Neural progenitor cell (in vitro differentiated cells): ENCODE measurements at regions not wholly inside any gene's neighbourhood (a gene's known extent, or its start where the extent isn't known, plus 50 kb on each side); places are given as distances from the start of the nearest gene placed in this dataset.

Experiments used
- EZH2 ChIP-seq: fragments of 200-600 bp; sonication (generic); IDR thresholded peaks from 2 replicates; pipeline ENCODE4 v1.6.1; 2017; ENCODE audit warnings: antibody characterized with exemption, mild to moderate bottlenecking, moderate library complexity
- EZH2phosphoT487 ChIP-seq: fragments of 200-600 bp; sonication (generic); IDR thresholded peaks from 2 replicates; pipeline ENCODE4 v1.6.1; 2017; ENCODE audit warnings: antibody characterized with exemption
- TF ChIP-seq, protein P1 (sequence below): fragments of 200-600 bp; sonication (generic); IDR thresholded peaks from 2 replicates; pipeline ENCODE4 v1.5.1; 2017; ENCODE audit warnings: antibody characterized with exemption, mild to moderate bottlenecking

- TF ChIP-seq EZH2 (no peak), EZH2phosphoT487 (no peak)
- TF ChIP-seq, protein P1, sequence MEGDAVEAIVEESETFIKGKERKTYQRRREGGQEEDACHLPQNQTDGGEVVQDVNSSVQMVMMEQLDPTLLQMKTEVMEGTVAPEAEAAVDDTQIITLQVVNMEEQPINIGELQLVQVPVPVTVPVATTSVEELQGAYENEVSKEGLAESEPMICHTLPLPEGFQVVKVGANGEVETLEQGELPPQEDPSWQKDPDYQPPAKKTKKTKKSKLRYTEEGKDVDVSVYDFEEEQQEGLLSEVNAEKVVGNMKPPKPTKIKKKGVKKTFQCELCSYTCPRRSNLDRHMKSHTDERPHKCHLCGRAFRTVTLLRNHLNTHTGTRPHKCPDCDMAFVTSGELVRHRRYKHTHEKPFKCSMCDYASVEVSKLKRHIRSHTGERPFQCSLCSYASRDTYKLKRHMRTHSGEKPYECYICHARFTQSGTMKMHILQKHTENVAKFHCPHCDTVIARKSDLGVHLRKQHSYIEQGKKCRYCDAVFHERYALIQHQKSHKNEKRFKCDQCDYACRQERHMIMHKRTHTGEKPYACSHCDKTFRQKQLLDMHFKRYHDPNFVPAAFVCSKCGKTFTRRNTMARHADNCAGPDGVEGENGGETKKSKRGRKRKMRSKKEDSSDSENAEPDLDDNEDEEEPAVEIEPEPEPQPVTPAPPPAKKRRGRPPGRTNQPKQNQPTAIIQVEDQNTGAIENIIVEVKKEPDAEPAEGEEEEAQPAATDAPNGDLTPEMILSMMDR, result no peak
These were observed 1229.1 kb downstream of the ROBO2 start for GRCh38 chr3:78268716-78269668.
